KG1 (cell line): ENCODE measurements at regions not wholly inside any gene's neighbourhood (a gene's known extent, or its start where the extent isn't known, plus 50 kb on each side); places are given as distances from the start of the nearest gene placed in this dataset.

ENCODE experiments used
- DNase-seq: peaks from one replicate; lab custom pipeline; 2025; lab: John Stamatoyannopoulos, UW

DNA sequence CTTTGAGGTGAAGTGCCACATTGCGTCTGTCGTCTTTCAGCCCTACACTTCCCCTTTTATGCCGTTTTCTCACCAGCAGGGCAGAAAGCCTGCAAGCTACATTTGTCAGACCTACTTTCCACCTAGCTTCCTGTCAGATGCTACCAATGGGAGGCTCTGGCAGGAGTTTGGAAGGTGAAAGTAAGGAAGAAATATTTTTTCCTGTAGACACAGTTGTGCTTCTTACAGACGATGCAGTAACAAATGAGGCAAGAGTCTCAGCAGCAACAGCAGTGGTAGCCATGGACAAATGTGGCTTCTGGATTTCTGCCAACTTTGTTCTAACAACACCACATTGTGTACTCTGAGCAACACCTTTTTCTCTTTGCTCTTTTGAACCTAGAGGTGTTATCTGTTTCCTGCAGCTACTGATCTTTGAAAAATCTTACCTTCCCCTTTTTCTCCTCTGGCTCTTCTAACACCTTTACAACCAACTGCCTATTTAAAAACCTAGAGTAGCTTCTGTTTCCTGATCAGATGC lies 70.6 kb upstream of the STT3B start:
- DNase-seq: peak; percentile 95

DNA sequence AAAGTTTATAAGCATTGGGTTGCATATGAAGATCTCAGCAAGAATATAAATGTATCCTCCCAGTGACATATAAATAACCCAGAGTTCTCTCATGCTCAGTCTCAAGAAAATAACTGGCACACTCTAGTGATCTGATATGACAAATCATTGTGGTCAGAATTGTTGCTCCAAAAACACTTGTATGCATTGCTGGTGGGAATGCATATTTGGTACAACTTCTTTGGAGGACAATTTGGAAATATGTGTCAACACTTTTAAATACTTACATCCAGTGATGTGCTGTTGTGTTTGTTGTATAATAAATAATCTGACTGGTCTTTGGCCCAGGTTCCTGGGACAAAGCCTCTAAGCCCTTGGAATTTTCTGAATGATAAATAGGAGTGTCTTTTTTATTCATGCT lies 66.7 kb upstream of the STT3B start:
- DNase-seq: no peak

- no peak for DNase-seq
Observed at GRCh38 chr3:31466866-31467265, 65.9 kb upstream of the STT3B start.

- no peak for DNase-seq
Observed at GRCh38 chr3:31468433-31468832, 64.3 kb upstream of the STT3B start.

GRCh38 chr3:31469385-31469784 lies 63.3 kb upstream of the STT3B start:
- no peak for DNase-seq

GRCh38 chr3:31472479-31473390 lies 60.0 kb upstream of the STT3B start:
- DNase-seq: no peak

DNA sequence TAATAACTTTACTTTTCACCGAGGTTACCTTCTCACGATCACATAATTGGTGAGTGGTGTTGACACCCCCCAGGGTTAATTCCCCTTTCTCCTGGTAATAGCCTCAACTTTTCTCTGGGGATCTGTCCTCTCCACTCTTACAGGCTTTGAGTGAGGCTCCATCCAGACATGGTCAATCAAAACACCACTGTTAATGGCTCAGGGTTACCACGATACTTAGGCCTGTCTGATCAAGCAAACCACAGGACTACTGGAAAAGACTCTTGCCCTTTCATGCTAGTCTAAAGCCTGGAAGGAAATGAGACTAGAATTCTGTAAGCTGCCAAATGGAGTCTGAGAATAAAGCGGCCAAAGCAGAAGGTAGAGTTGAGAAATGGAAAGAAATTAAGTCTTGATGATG lies 56.5 kb upstream of the STT3B start:
- no peak for DNase-seq

GRCh38 chr3:31479431-31479830 lies 53.3 kb upstream of the STT3B start:
- DNase-seq: no peak

GRCh38 chr3:31481697-31482096 lies 51.0 kb upstream of the STT3B start:
- DNase-seq: no peak

GRCh38 chr3:31482493-31483200 lies 50.1 kb upstream of the STT3B start:
- DNase-seq: no peak
